GM19035 (cell line): ENCODE measurements at regions not wholly inside any gene's neighbourhood (a gene's known extent, or its start where the extent isn't known, plus 50 kb on each side); places are given as distances from the start of the nearest gene placed in this dataset.
"Not testable (repeated sequence)": the region's sequence is repeated elsewhere in the genome, so short reads cannot be mapped to it uniquely, and the experiment has no call there.

Source experiments
- ATAC-seq: cut with Tn5 transposase; IDR thresholded peaks from one replicate; pipeline ENCODE4 v1.9.1; 2021; ENCODE audit not compliant: unreplicated experiment

GRCh38 chr3:162932503-162932902 lies 1435.9 kb downstream of the OTOL1 start:
- no peak for ATAC-seq

- no peak for ATAC-seq
These were observed 1437.0 kb downstream of the OTOL1 start for GRCh38 chr3:162933656-162934055.

GRCh38 chr3:162936706-162937105 lies 1440.1 kb downstream of the OTOL1 start:
- ATAC-seq = no peak

GRCh38 chr3:162938083-162938482 lies 1441.5 kb downstream of the OTOL1 start:
- ATAC-seq = no peak

- no peak for ATAC-seq
These were observed 1449.0 kb downstream of the OTOL1 start for GRCh38 chr3:162945626-162946025.

- ATAC-seq = no peak
These were observed 1460.1 kb downstream of the OTOL1 start for GRCh38 chr3:162956711-162957110.

GRCh38 chr3:162960269-162960668 lies 1463.7 kb downstream of the OTOL1 start:
- ATAC-seq = no peak

- no peak for ATAC-seq
These were observed 1473.7 kb downstream of the OTOL1 start for GRCh38 chr3:162970292-162970691.

- no peak for ATAC-seq
These were observed 1475.1 kb downstream of the OTOL1 start for GRCh38 chr3:162971715-162972114.

- no peak for ATAC-seq
These were observed 1476.9 kb downstream of the OTOL1 start for GRCh38 chr3:162973428-162973917.

- no peak for ATAC-seq
These were observed 1481.5 kb downstream of the OTOL1 start for GRCh38 chr3:162978136-162978535.

- ATAC-seq = no peak
These were observed 1488.1 kb downstream of the OTOL1 start for GRCh38 chr3:162984746-162985145.

- not testable (repeated sequence) for ATAC-seq
These were observed 1490.6 kb downstream of the OTOL1 start for GRCh38 chr3:162987085-162987794.

- no peak for ATAC-seq
These were observed 1496.1 kb downstream of the OTOL1 start for GRCh38 chr3:162992741-162993140.

GRCh38 chr3:162994165-162994564 lies 1497.6 kb downstream of the OTOL1 start:
- ATAC-seq = no peak

- ATAC-seq = no peak
These were observed 1499.8 kb downstream of the OTOL1 start for GRCh38 chr3:162996368-162996767.

- ATAC-seq = no peak
These were observed 1501.6 kb downstream of the OTOL1 start for GRCh38 chr3:162998205-162998604.

GRCh38 chr3:163011596-163011995 lies 1515.0 kb downstream of the OTOL1 start:
- ATAC-seq = no peak

GRCh38 chr3:163016251-163016650 lies 1519.6 kb downstream of the OTOL1 start:
- ATAC-seq = no peak

GRCh38 chr3:163018067-163018466 lies 1521.5 kb downstream of the OTOL1 start:
- ATAC-seq = no peak

- no peak for ATAC-seq
These were observed 1522.1 kb downstream of the OTOL1 start for GRCh38 chr3:163018664-163019063.

GRCh38 chr3:163019260-163019659 lies 1522.7 kb downstream of the OTOL1 start:
- ATAC-seq = no peak

- no peak for ATAC-seq
These were observed 1537.0 kb downstream of the OTOL1 start for GRCh38 chr3:163033652-163034051.
